NOMO-1 treated with DMSO at 0.1 percent for 48 hours (cell line): ENCODE measurements at regions not wholly inside any gene's neighbourhood (a gene's known extent, or its start where the extent isn't known, plus 50 kb on each side); places are given as distances from the start of the nearest gene placed in this dataset.
A peak's percentile ranks its signal among the peaks of the same experiment; 100 is the strongest.
"Not testable (repeated sequence)": the region's sequence is repeated elsewhere in the genome, so short reads cannot be mapped to it uniquely, and the experiment has no call there.

Experiments
- DNase-seq: peaks from one replicate; lab custom pipeline; 2025; ENCODE audit not compliant: unreplicated experiment; lab: John Stamatoyannopoulos, UW

DNA sequence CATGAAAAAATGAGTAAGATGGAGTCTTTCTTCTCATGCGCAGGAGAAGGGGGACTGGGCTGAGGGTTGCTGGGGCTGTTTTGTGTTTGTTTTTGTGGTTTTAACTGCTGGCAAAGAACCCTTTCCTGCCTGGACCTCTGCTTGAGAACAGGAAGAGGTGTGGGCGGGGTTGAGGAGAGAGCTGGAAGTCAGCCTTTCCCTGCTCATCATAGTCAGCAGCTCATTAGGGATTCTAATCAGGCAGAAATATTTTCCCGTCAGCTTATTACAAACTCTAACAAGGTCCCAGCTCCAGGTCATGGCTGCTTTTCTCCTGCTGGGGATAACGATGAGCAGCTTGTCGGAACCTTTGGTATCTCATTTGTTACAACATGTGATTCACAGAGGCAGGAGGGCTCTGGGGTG is 185.0 kb upstream of the NRXN3 start:
- DNase-seq = no peak

DNA sequence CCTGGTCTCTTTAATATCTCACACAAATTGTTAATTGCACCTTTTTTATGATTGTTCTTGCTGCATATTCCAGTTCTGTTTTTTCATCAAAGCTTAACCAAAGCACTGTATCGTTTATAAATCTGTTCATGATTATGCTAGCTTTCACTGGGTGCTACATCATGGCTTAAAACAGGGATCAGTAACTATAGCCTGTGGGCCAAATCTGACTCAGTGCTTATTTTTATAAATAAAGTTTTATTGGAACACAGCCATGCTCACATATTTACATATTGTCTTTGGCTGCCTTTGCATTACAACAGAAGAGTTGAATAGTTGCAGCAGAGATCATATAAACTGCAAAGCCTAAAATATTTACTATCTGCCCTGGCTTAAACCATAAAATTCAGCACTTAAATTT is 183.4 kb upstream of the NRXN3 start:
- no peak for DNase-seq

DNA sequence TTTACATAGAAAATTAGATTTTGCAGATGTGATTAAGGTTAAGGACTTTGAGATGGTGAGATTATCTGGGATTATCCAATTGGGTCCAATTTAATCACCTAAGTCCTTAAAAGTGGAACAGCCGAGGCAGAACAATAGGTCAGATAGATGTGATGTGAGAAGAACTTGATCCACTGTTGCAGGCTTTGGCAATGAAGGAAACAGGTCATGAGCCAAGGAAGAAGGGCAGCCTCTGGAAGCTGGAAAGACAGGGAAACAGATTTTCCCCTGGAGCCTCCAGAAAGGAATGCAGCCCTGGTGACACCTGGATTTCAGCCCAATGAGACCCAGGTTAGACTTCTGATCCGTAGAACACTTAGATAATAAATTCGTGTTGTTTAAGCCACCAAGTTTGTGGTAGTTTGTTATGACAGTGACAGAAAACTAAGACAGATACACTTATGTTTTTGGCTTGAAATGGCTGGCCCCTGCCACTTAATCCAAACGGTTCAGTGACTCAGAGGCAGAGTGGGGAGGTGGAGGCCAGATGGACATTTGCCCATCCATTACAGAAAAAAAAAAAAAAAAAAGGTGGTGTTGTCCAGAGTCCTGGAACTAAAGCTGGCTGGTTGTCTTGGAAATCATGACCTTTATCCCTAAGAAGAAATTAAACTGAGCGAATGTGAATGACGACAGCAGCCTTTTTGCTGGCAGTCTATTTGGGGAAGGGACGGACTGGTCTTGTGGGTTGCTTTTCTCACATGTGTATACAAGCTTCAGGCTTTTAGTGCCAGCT is 181.9 kb upstream of the NRXN3 start:
- DNase-seq = no peak

DNA sequence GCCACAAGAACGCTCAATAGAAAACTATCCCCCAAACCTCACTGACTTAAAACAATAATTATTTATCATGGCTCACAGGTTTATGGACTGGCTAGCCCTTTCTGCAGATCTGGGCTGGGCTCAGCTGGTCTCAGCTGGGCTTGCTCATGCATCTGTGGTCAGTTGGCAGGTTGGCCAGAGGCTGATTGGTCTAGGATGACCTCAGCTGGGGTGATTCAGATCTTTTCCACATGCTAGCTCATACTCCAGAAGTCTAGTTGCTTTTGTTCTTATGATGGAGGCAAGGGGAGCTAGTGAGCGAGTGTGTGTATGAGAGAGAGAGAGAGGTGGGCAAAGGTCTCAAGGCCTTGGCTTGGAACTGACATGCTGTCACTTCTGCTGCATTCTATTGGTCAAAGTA is 181.2 kb upstream of the NRXN3 start:
- no peak for DNase-seq

DNA sequence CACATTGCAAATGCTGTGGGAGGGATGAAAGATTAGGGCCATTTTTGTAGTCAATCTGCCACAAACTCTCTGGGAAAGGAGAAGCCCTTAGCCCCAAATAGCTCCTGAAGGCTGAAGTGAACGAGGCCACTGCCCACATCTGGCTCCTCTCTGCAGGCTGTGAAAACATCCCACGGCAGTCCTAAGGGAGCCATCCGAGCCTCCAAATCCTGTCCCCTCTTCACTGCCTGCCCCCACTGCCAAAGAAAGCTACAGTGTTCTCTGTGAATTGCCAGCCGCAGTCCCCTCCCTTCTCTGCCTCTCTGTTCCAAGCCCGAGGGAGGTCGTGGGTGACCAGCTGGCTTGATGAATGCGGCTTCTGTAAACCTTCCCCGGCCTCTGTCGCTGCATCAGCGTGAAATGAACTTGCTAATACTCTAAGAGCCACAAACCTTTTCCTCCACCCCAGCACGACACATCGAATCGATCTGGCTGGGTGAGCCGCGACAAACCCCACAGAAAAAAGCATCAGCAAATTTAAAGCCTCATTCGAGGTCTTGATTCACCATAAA is 180.7 kb upstream of the NRXN3 start:
- DNase-seq = no peak

DNA sequence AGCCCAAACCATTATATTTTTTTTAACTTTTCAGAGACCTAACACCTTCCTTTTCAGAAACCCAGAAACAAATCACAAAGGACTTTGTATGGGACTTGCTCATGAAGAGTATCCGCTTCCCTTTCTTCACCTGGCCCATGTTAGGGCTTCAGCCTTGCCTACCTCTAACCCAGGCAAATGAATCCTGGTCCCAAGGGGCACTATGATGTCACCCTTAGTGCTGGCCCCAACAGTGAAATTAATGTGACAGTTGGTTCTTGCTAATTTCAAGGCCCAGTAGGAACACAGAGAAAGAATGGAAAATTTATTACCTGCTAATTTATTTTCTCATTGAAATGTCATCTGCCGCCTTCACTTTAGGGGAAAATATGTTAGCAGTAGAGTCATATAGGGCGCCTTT is 179.8 kb upstream of the NRXN3 start:
- no peak for DNase-seq

DNA sequence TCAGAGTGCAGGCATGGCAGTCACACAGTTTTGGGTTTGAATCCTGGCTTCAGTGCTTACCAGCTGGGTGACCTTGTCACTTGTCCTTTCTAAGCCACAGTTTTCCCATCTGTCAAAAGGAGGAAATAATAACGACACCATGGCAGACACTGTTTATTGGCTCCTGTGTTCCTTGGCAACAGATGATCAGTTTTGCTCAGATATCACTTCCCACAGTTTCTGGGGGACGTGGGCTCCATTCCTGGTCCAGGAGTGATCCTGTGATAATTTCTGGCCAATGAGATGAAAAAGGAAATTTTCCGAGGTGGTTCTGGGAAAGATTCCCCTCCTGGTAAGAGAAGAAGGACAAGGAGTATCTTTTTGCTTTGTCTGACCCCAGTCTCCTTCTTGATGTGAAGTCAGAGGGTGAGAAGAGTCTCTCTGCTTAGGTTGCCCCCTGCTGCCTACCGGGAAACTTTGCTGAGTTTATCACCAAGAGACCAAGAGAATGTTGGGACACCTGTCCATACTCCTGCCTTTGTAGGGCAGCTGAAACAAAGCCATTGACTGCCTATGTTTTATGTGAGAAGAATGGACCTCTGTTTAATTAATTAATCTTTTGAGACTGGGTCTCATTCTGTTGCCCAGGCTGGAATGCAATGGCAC is 178.9 kb upstream of the NRXN3 start:
- no peak for DNase-seq

DNA sequence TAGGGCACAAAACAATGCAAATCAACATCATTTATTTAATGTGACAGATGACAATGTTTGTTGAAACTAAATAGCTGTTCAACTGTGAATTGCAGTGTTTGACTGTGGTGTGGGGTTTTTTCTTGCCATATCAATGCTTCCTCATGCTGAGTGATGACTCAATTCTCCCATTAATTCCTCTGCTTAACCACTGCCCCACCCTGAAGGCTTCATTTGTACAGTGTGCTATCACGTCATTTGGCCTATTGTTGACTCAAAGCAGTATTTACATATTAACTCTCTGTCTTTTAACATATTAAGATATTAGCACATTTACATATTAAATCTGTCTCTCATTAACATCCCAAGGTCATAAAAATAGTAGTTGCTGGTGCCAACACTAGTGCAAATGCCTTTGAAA is 164.8 kb upstream of the NRXN3 start:
- DNase-seq = peak; percentile 50

DNA sequence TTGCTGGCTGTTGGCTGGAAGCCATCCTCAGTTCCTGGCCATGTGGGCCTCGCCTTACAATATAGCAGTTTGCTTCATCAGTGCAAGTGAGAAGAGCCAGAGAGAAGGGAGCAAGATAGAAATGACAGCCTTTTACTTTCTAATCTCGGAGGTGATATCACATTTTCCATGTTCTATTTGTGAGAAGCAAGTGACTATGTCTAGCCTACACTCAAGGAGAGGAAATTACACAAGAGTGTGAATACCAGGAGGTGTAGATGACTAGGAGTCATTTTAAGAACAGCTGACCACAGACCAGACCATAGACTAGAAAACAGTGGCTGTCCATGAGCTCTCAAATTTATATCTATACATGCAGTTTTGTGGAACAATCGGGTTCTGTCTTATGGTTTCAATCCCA is 163.0 kb upstream of the NRXN3 start:
- DNase-seq = no peak

DNA sequence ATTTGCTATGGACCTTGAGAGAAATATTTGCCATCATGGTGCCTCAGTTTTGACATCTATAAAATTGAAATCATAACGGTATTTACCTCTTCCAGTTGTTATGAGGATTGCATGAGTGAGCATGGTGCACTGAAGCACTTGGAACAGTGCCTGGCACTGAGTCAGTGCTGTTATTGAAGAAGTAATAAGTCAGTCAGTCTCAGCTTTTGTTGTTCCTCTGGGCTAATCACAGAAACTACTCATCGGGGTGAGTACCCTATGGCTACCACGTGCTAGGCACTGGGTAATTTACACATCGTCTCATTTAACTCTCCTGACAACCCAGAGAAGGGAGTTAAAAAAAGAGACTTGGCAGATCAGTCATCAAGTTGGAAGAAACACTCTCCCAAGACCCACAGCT is 159.5 kb upstream of the NRXN3 start:
- DNase-seq = no peak

DNA sequence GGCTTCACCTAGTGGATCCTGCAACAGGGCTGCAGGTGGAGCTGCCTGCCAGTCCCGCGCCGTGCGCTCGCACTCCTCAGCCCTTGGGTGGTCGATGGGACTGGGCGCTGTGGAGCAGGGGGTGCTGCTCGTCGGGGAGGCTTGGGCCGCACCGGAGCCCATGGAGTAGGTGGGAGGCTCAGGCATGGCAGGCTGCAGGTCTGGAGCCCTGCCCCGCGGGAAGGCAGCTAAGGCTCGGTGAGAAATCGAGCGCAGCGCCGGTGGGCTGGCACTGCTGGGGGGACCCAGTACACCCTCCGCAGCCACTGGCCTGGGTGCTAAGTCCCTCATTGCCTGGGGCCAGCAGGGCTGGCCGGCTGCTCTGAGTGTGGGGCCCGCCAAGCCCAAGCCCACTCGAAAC is 156.3 kb upstream of the NRXN3 start:
- DNase-seq = not testable (repeated sequence)

DNA sequence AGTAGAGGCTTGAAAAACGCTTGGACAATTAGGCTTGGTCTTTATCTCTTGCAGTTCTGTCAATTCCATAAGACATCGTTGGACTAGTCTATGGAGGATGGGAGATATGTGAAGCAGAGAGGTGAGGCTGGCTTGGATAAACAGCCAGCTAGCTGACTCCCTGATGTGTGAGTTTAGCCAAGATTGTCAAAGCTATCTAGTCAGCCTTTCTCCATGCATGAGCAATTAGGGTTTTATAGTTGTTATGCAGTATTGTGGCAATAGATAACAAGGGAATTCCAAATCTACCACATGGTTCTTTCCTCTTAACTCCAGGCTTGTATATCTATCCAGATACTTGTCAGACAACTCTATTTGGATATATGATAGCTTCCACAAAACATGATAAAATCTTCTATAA is 153.6 kb upstream of the NRXN3 start:
- no peak for DNase-seq

DNA sequence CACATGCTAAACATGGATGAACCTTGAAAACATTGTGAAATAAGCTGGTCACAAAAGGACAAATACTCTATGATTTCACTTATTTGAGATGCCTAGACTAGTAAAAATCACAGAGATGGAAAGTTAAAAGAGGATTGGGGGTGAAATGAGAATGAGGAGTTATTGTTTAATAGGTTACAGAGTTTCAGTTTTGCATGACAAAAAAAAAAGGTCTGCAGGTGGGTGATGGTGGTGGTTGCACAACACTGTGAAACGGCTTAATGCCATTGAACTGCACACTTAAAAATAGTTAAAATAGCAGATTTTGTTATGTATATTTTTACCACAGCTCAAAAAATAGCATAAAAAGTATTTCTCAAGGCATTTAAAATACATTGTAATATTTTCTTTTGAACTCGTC is 151.9 kb upstream of the NRXN3 start:
- no peak for DNase-seq

DNA sequence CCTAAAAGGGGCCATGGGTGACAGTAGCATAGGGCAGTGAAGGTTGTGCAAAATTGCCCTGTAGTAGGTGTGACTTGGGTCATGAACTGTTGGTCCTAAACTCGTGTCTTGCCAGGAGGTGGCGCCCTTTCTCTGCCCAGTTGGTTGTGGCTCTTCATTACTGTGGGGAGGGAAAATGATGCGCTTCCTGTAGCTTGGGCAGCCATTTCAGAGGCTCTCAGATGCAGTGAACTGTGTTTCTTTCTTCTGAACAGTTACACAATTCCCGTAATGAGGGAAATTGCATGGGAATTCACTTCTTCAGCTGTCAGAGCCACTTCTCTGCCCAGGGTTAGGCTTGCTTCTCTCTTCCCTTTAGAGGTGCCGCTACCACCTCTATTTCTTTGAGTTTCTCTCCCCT is 148.1 kb upstream of the NRXN3 start:
- DNase-seq = peak; percentile 77

DNA sequence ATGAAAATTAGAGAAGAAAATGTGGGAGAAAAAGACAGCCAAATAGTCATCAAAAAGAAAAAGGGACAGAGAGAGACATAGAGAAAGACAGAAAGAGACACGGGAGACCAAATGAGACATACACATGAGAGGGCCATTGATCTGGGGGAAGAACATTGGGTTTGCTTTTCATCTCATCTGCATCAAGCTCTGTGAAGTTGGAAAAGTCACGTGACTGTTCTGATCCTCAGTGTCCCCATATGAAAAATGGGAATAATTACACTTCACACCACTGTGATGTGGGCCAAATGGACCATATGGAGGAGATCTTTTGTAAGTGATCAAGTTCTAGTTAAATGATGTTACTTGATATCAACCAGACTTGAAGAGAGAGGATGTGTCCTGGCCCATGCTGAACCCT is 147.1 kb upstream of the NRXN3 start:
- no peak for DNase-seq

DNA sequence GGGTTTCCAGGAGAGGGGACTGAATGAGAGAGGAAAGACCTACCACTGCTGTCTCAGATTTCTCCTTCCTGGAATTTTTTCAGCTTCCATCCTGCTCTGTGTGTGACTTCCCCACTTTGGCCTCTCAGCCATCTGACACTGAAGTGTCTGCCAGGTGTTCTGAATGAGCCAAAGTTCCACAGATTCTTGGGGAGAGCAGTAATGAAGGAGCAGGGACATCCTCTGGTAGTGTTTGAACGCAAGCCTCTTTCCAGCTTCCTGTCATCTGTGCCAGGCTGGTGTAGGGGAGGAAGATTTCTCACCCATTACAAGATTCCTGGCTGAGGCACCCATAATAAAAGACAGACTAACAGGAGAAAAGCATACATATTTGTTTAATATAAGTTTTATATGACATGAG is 141.7 kb upstream of the NRXN3 start:
- no peak for DNase-seq

DNA sequence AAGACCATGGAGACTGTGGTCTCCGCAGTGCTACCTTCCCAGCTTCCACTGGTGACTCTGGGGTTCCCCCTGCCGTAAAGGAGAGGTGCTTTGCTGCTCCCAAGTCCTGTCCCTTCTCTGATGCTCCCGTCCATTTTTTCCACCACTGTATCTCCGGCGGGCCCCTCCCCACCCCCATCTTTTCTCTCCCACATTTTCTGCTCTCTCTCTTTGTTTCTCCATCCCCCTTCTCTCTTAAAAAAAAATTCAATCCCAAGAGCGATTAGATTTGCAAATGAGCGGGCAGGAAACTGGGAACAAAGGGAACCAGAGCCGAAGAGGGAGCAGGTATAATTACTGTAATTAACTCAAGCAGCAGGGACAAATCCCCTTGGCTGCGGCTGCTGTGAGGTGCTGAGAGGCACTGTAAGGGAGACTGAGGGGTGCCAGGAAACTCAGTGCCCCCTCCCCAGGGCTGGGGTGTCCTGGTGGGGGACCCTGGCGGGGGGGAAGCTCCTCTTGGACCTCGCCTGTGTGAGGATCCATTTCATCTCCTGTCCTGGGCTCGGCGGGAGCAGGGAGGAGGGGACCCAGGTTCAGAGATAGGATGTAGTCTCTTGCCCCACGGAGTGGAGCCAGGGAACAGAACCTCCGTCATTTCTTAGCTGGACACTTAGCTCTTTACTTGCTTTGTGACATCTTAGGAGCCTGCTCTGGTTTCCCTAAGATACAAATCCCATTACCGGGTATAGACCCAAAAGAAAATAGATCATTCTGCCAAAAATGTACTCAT is 140.4 kb upstream of the NRXN3 start:
- DNase-seq = no peak

DNA sequence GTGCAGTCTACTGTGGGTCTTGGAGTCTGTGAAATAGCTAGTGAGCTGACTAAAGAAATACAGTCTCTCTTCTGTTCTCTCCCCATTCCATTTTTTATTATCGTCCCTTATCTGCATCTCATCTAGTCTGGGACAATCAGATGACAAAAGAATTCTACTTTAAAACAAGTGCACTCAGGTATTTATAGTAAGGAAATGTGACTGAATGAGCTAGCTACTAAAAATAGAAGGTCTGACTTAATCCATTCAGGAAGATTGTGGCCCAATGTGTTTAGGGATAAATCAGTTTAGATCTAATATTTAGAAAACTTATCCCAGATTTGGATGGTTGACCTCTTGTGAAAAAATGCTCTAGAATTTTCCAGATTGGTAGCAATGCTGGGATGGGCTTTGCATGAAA is 126.8 kb upstream of the NRXN3 start:
- no peak for DNase-seq

DNA sequence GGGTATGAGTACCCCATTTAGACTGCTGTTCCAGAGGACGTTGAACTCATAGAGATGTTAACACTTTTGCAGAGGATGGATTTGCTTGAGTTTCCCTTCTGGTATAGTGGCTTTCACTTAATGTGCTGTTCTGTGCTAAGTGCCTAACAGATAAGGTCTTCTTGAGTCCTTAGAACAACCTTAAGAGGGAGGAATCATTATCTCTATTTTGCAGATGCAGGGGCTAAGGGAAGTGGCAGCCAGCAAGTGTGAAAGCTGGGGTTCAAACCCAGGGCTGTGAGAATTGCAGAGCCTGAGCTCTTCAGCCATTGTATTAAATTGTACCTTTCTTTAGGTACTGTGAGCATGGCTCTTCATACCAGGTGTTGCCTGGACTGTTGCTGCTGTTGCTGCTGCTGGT is 122.1 kb upstream of the NRXN3 start:
- no peak for DNase-seq

DNA sequence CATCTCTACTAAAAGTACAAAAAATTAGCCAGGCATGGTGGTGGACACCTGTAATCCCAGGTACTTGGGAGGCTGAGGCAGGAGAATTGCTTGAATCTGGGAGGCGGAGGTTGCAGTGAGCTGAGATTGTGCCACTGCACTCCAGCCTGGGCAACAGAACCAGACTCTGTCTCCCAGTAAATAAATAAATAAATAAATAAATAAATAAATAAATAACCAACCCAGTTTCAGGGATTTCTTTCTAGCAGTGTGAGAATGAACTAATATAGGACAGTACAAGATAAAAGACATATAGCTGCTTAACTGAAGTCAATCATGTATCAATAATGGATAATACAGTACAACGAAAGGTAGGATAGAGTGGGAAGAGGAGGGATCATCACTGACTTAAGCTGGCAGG is 113.3 kb upstream of the NRXN3 start:
- not testable (repeated sequence) for DNase-seq

DNA sequence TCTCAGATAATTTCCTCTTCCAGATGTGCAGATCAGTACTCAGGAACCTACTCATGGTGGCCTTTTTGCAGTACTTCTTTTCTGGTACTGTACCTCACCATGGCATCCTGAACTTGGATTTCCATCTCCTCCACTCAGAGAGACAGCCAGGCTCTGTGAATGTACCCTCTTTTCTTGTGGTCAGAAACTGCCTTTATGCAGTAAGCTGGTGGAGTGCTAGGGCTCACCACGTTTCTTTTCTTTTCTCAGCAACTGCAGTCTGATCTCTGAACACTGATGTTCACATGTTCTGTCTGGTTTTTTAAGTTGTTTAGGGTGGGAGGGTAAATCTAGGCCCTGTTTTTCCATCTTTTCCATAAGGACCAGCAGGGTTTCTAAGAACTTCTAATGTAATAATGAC is 99.8 kb upstream of the NRXN3 start:
- no peak for DNase-seq

DNA sequence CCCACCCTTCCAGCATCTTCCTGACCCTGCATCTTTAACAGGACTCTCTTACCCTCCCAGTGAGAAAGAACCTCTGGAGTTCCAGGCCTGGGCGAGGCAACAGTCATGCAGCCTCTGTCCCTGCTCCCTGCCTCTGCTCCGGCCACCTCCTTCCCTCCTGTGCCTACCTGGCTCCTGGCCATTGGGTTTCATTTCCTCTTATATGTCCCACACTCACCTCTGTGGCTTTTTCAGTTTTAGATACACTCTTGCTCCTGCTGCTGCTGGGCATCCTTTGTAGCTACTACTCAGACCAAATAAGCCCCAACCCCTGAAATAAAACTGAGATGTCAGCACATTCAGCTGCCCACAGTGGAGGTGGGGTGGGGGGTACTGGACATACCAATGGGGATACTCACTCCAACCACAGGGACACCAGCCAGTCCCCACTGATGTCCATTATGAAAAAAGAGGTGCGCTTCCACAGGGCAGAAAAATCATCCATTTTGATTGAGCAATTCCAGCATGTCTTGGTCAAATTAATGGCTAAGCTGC is 99.1 kb upstream of the NRXN3 start:
- no peak for DNase-seq
